ENCODE measurements at regions not wholly inside any gene's neighbourhood (a gene's known extent, or its start where the extent isn't known, plus 50 kb on each side); places are given as distances from the start of the nearest gene placed in this dataset.
A peak's percentile ranks its signal among the peaks of the same experiment; 100 is the strongest.

- Histone ChIP-seq H3K36me3 (no peaks in the 10 kb centered on the region), H3K27ac (peak overlapping the region; percentile 16 to 44 (median 32)), H3K4me3 (no peak overlapping the region), H3K9me3 (no peaks in the 10 kb centered on the region), H3K27me3 (no peaks in the 10 kb centered on the region), H3K4me1 (peaks cover 6 to 26% (median 18%) of the 10 kb centered on the region in 4 donors)
- no peak for DNase-seq
- 20 to 28% methylated on average over 3 of the region's 3 CpGs for WGBS, 2 donors (ENCODE audit: low coverage in 1 of 2)
- in situ Hi-C loops (cut with MboI; ENCODE audit: low pct_ligation_motif_present in 1 of 4, low pct_unique_long_range_greater_than_20kb in 1 of 4, low sequenced_read_pairs in 3 of 4) (no loop called here), intact Hi-C loops (cut with DNase I; ENCODE audit: low total_unique reads) (no loop called here)
- no peak for TF ChIP-seq POLR2A (IDR thresholded peaks at IDR 0.05)
- no peak for TF ChIP-seq CTCF (IDR thresholded peaks at IDR 0.05)
- TF ChIP-seq EP300 (IDR thresholded peaks at IDR 0.05; ENCODE audit: low read depth), result no peak
- no peak for TF ChIP-seq POLR2AphosphoS5 (IDR thresholded peaks at IDR 0.05)
Measured at GRCh38 chr5:67814569-67815311, 400.8 kb upstream of the PIK3R1 start.

GRCh38 chr5:67813877-67814539 lies 401.5 kb upstream of the PIK3R1 start:
- 81 to 83% methylated on average over 6 of the region's 6 CpGs for WGBS, 2 donors (ENCODE audit: low coverage in 1 of 2)
- H3K27ac ChIP-seq, result peak overlapping the region in 2 of 4 donors; percentile 37 to 44
- DNase-seq, result no peak
- H3K4me3 ChIP-seq, result no peak overlapping the region
- in situ Hi-C loops (cut with MboI; ENCODE audit: low pct_ligation_motif_present in 1 of 4, low pct_unique_long_range_greater_than_20kb in 1 of 4, low sequenced_read_pairs in 3 of 4) (no loop called here), intact Hi-C loops (cut with DNase I; ENCODE audit: low total_unique reads) (no loop called here)
- TF ChIP-seq EP300 (IDR thresholded peaks at IDR 0.05; ENCODE audit: low read depth) (no peak), POLR2AphosphoS5 (IDR thresholded peaks at IDR 0.05) (no peak), CTCF (IDR thresholded peaks at IDR 0.05) (no peak), POLR2A (IDR thresholded peaks at IDR 0.05) (no peak)
- no peaks in the 10 kb centered on the region for H3K36me3 ChIP-seq
- no peaks in the 10 kb centered on the region for H3K9me3 ChIP-seq
- peaks cover 6 to 26% (median 18%) of the 10 kb centered on the region in 4 donors for H3K4me1 ChIP-seq
- no peaks in the 10 kb centered on the region for H3K27me3 ChIP-seq

GRCh38 chr5:67809589-67809988 lies 406.0 kb upstream of the PIK3R1 start:
- WGBS, 2 donors (ENCODE audit: low coverage in 1 of 2), result 55 to 62% methylated on average over 5 of the region's 5 CpGs
- H3K27me3 ChIP-seq, result no peaks in the 10 kb centered on the region
- H3K27ac ChIP-seq, result no peak overlapping the region
- H3K9me3 ChIP-seq, result no peaks in the 10 kb centered on the region
- no peak overlapping the region for H3K4me3 ChIP-seq
- H3K4me1 ChIP-seq, result peaks cover 0 to 9% (median 5%) of the 10 kb centered on the region in 4 donors
- DNase-seq, result no peak
- intact Hi-C loops (cut with DNase I; ENCODE audit: low total_unique reads), result no loop called here
- in situ Hi-C loops (cut with MboI; ENCODE audit: low pct_ligation_motif_present in 1 of 4, low pct_unique_long_range_greater_than_20kb in 1 of 4, low sequenced_read_pairs in 3 of 4), result no loop called here
- TF ChIP-seq EP300 (IDR thresholded peaks at IDR 0.05; ENCODE audit: low read depth) (no peak), CTCF (IDR thresholded peaks at IDR 0.05) (no peak), POLR2A (IDR thresholded peaks at IDR 0.05) (no peak), POLR2AphosphoS5 (IDR thresholded peaks at IDR 0.05) (no peak)
- H3K36me3 ChIP-seq, result no peaks in the 10 kb centered on the region

GRCh38 chr5:67808340-67808739 lies 407.2 kb upstream of the PIK3R1 start:
- intact Hi-C loops (cut with DNase I; ENCODE audit: low total_unique reads), result no loop called here
- H3K4me3 ChIP-seq, result no peak overlapping the region
- no peaks in the 10 kb centered on the region for H3K36me3 ChIP-seq
- TF ChIP-seq CTCF (IDR thresholded peaks at IDR 0.05), result no peak
- no peak for TF ChIP-seq EP300 (IDR thresholded peaks at IDR 0.05; ENCODE audit: low read depth)
- no peak for TF ChIP-seq POLR2A (IDR thresholded peaks at IDR 0.05)
- TF ChIP-seq POLR2AphosphoS5 (IDR thresholded peaks at IDR 0.05), result no peak
- H3K27ac ChIP-seq, result no peak overlapping the region
- H3K27me3 ChIP-seq, result no peaks in the 10 kb centered on the region
- no peaks in the 10 kb centered on the region for H3K4me1 ChIP-seq
- 83% methylated on average over 2 of the region's 2 CpGs; no CpG with 5 or more reads in 1 of the 2 donors for WGBS, 2 donors (ENCODE audit: low coverage in 1 of 2)
- no peaks in the 10 kb centered on the region for H3K9me3 ChIP-seq
- in situ Hi-C loops (cut with MboI; ENCODE audit: low pct_ligation_motif_present in 1 of 4, low pct_unique_long_range_greater_than_20kb in 1 of 4, low sequenced_read_pairs in 3 of 4), result no loop called here
- no peak for DNase-seq
